Endothelial cell of umbilical vein (primary cell): ENCODE measurements at regions not wholly inside any gene's neighbourhood (a gene's known extent, or its start where the extent isn't known, plus 50 kb on each side); places are given as distances from the start of the nearest gene placed in this dataset.

Experiments used
- BruUV-seq: library from RNA; stranded (reverse); fragments of 400-500 nt; replicated peaks from 2 replicates; lab custom pipeline; 2021; lab: Mats Ljungman, UMichigan
- CTCF ChIA-PET: fragments of 300-600, 350-600 bp; sonication (Branson Sonifier 250); formaldehyde crosslinking; loops from one replicate; lab custom pipeline; 2021; ENCODE audit warnings: antibody characterized with exemption, inconsistent platforms; lab: Charles Lee
- POLR2A ChIA-PET: fragments of 300-600, 350-600 bp; sonication (Branson Sonifier 250); formaldehyde crosslinking; loops from one replicate; lab custom pipeline; 2021; ENCODE audit warnings: antibody characterized with exemption, inconsistent platforms; lab: Charles Lee
- DNase-seq: peaks from one replicate; pipeline ENCODE4 v3.0.0-alpha.2; 2011; ENCODE audit warnings: low read depth, low spot score
- FAIRE-seq: peaks from 2 replicates; lab custom pipeline; 2011; peaks lifted over from hg19 to GRCh38; lab: Jason Lieb, UNC
- H2AFZ ChIP-seq: 2 replicates; pipeline ENCODE4 v1.6.0; 2012; ENCODE audit warnings: low read depth, low read length, control low read depth, inconsistent platforms
- H3K27ac ChIP-seq: 2 replicates; pipeline ENCODE4 v1.5.1; 2011; ENCODE audit warnings: low read depth, mild to moderate bottlenecking, control low read depth, low read length, moderate library complexity; ENCODE audit not compliant: insufficient read depth
- H3K27me3 ChIP-seq, 2 experiments: 2 replicates each; pipeline versions ENCODE4 v1.6.0 to v1.6.1; 2011; ENCODE audit warnings: low read length in 2 of 2, mixed read lengths in 1 of 2; ENCODE audit not compliant: control insufficient read depth in 2 of 2, insufficient read depth in 2 of 2
- H3K36me3 ChIP-seq, 2 experiments: 2 replicates in 1 of 2; 3 replicates in 1 of 2; pipeline ENCODE4 v1.5.1; 2011; ENCODE audit warnings: low read length in 2 of 2, mild to moderate bottlenecking in 1 of 2, moderate library complexity in 1 of 2; ENCODE audit not compliant: control insufficient read depth in 2 of 2, insufficient read depth in 2 of 2; ENCODE audit errors: extremely low read depth in 1 of 2
- H3K4me1 ChIP-seq: 3 replicates; pipeline ENCODE4 v1.5.1; 2011; ENCODE audit warnings: mild to moderate bottlenecking, low read length; ENCODE audit not compliant: control insufficient read depth, insufficient read depth; ENCODE audit errors: extremely low read depth
- H3K4me2 ChIP-seq: 2 replicates; pipeline ENCODE4 v1.6.1; 2011; ENCODE audit warnings: low read length, control low read depth, mixed read lengths; ENCODE audit not compliant: insufficient read depth
- H3K4me3 ChIP-seq, 3 experiments: fragments of 200-600 bp in 1 of 3; sonication (generic), shearing (Covaris generic) in 1 of 3; replicated peaks in 1 of 3; 2 replicates each; pipeline ENCODE4 v1.5.1; 2011 to 2016; ENCODE audit warnings: control low read depth in 3 of 3, low read length in 3 of 3, mild to moderate bottlenecking in 2 of 3, inconsistent platforms in 1 of 3, low read depth in 1 of 3, moderate library complexity in 1 of 3; ENCODE audit not compliant: insufficient read depth in 1 of 3
- H3K79me2 ChIP-seq: 2 replicates; pipeline ENCODE4 v1.6.0; 2012; ENCODE audit warnings: low read length, inconsistent platforms; ENCODE audit not compliant: control insufficient read depth, insufficient read depth
- H3K9ac ChIP-seq: replicated peaks from 2 replicates; pipeline ENCODE3; 2011; ENCODE audit warnings: low read length, control low read depth; ENCODE audit not compliant: insufficient read depth; ENCODE audit errors: extremely low read depth
- H3K9me1 ChIP-seq: replicated peaks from 3 replicates; pipeline ENCODE4 v1.6.0; 2011; ENCODE audit warnings: mild to moderate bottlenecking, low read length; ENCODE audit not compliant: control insufficient read depth, insufficient read depth; ENCODE audit errors: extremely low read depth
- H3K9me3 ChIP-seq: replicated peaks from 2 replicates; pipeline ENCODE4 v1.5.1; 2012; ENCODE audit warnings: low read length, inconsistent platforms; ENCODE audit not compliant: control insufficient read depth, insufficient read depth
- H4K20me1 ChIP-seq: replicated peaks from 2 replicates; pipeline ENCODE3; 2011; ENCODE audit warnings: mild to moderate bottlenecking, low read length; ENCODE audit not compliant: control insufficient read depth, insufficient read depth; ENCODE audit errors: extremely low read depth
- EZH2 ChIP-seq: IDR thresholded peaks from 2 replicates; pipeline ENCODE4 v1.6.1; 2012; ENCODE audit warnings: borderline replicate concordance, low read depth, mild to moderate bottlenecking, moderate library complexity, low read length, inconsistent platforms; ENCODE audit not compliant: severe bottlenecking
- FOS ChIP-seq: IDR thresholded peaks from 2 replicates; pipeline ENCODE4 v1.6.1; 2011; ENCODE audit warnings: mild to moderate bottlenecking, low read length, moderate library complexity, borderline replicate concordance; ENCODE audit not compliant: insufficient read depth
- GATA2 ChIP-seq: IDR thresholded peaks from 2 replicates; pipeline ENCODE4 v1.7.0; 2011; ENCODE audit warnings: low read depth, mild to moderate bottlenecking, moderate library complexity, mixed read lengths, low read length; ENCODE audit not compliant: insufficient read length, insufficient read depth
- JUN ChIP-seq: IDR thresholded peaks from 2 replicates; pipeline ENCODE4 v1.6.1; 2011; ENCODE audit warnings: borderline replicate concordance, low read depth; ENCODE audit not compliant: insufficient read length, insufficient read depth
- MAX ChIP-seq: IDR thresholded peaks from 2 replicates; pipeline ENCODE4 v1.6.1; 2011; ENCODE audit not compliant: insufficient read depth, insufficient read length
- MYC ChIP-seq: IDR thresholded peaks from one replicate; pipeline ENCODE4 v1.6.1; 2011; ENCODE audit warnings: mild to moderate bottlenecking, low read depth, low read length
- POLR2A ChIP-seq: IDR thresholded peaks from 2 replicates; pipeline ENCODE4 v1.6.1; 2012; ENCODE audit warnings: low read depth, mild to moderate bottlenecking, control low read depth, low read length
- POLR2AphosphoS5 ChIP-seq: IDR thresholded peaks from 2 replicates; pipeline ENCODE4 v1.6.1; 2012; ENCODE audit warnings: low read depth, mild to moderate bottlenecking, control low read depth, low read length, moderate library complexity; ENCODE audit not compliant: insufficient read depth
- dilution Hi-C: fragments of 300-500 bp; cut with MboI; formaldehyde crosslinking; loops from one replicate; pipeline ENCODE4 v1.15.0; 2019; ENCODE audit warnings: low sequenced_read_pairs; ENCODE audit not compliant: extremely low pct_ligation_motif_present
- intact Hi-C: fragments of 100-400 bp; cut with micrococcal nuclease; formaldehyde crosslinking; loops from one replicate; pipeline ENCODE4 v1.10.0; 2022
- TF ChIP-seq, protein P1 (sequence below), 2 donors: IDR thresholded peaks; 1 replicate in 1 of 2; 2 replicates in 1 of 2; pipeline ENCODE4 v1.5.1; 2011; ENCODE audit warnings: low read length in 2 of 2, mild to moderate bottlenecking in 2 of 2, moderate library complexity in 2 of 2, control low read depth in 1 of 2, inconsistent platforms in 1 of 2, low read depth in 1 of 2; ENCODE audit not compliant: insufficient read depth in 1 of 2; ENCODE audit errors: extremely low read depth in 1 of 2

DNA sequence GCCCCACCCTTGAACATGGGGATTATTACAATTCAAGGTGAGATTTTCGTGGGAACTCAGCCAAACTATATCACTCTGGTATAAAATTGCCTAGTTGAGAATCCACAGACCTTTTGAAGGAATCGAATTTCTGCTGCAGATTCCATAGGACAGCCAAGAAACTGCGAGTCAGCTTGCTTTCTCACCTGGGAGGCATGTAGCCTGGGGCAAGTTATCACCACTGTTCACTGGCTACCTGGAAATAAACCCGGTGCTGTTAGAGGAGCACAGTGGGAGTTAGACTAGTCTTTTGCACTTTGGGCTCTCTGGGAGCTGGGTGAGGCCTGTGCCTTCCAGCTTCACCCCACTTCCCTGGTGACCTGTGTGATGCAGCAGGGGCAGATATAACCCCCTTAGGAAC, 1043.5 kb downstream of the TDRD15 start:
- no peaks in the 10 kb centered on the region for H3K79me2 ChIP-seq
- intact Hi-C loops (no loop called here), dilution Hi-C loops (no loop called here)
- ChIA-PET POLR2A (no interaction called here), CTCF (no interaction called here)
- no peak overlapping the region for H3K4me3 ChIP-seq
- TF ChIP-seq MYC (no peak), JUN (no peak), MAX (no peak), POLR2A (no peak), EZH2 (no peak), GATA2 (no peak), FOS (no peak), POLR2AphosphoS5 (no peak)
- TF ChIP-seq, protein P1, sequence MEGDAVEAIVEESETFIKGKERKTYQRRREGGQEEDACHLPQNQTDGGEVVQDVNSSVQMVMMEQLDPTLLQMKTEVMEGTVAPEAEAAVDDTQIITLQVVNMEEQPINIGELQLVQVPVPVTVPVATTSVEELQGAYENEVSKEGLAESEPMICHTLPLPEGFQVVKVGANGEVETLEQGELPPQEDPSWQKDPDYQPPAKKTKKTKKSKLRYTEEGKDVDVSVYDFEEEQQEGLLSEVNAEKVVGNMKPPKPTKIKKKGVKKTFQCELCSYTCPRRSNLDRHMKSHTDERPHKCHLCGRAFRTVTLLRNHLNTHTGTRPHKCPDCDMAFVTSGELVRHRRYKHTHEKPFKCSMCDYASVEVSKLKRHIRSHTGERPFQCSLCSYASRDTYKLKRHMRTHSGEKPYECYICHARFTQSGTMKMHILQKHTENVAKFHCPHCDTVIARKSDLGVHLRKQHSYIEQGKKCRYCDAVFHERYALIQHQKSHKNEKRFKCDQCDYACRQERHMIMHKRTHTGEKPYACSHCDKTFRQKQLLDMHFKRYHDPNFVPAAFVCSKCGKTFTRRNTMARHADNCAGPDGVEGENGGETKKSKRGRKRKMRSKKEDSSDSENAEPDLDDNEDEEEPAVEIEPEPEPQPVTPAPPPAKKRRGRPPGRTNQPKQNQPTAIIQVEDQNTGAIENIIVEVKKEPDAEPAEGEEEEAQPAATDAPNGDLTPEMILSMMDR (IDR thresholded peaks at IDR 0.05; ENCODE audit: extremely low read depth in 1 of 2, insufficient read depth in 1 of 2, low read depth in 1 of 2, low read length in 2 of 2) = no peak
- H3K9me1 ChIP-seq = no peaks in the 10 kb centered on the region
- H3K27me3 ChIP-seq = no peaks in the 10 kb centered on the region
- no peaks in the 10 kb centered on the region for H4K20me1 ChIP-seq
- no peak overlapping the region for H3K4me2 ChIP-seq
- H3K36me3 ChIP-seq = no peaks in the 10 kb centered on the region
- H3K4me1 ChIP-seq = no peaks in the 10 kb centered on the region
- BruUV-seq = no TSS peak
- DNase-seq (no peak), FAIRE-seq (no peak)
- no peak overlapping the region for H2AFZ ChIP-seq
- no peak overlapping the region for H3K9ac ChIP-seq
- peaks cover 2% of the 10 kb centered on the region for H3K9me3 ChIP-seq
- H3K27ac ChIP-seq = no peak overlapping the region
